ENCODE measurements at regions not wholly inside any gene's neighbourhood (a gene's known extent, or its start where the extent isn't known, plus 50 kb on each side); places are given as distances from the start of the nearest gene placed in this dataset.

GRCh38 chr4:124152132-124152531 is 560.4 kb downstream of the ANKRD50 start:
- H3K27me3 Mint-ChIP-seq (ENCODE audit: low read depth) = no peaks in the 10 kb centered on the region
- peaks cover 4% of the 10 kb centered on the region; the same call in 1 of the 2 replicates for H3K9me3 Mint-ChIP-seq
- H3K27ac Mint-ChIP-seq = no peak overlapping the region
- TF ChIP-seq NFYB (CRISPR knock-in tag; conservative IDR thresholded peaks at IDR 0.05; ENCODE audit: low read depth) (no peak), NR1H2 (CRISPR knock-in tag; IDR thresholded peaks at IDR 0.05) (no peak), JAZF1 (CRISPR knock-in tag; IDR thresholded peaks at IDR 0.05) (no peak), MXD4 (CRISPR knock-in tag; IDR thresholded peaks at IDR 0.05; ENCODE audit: borderline replicate concordance) (no peak), ZNF219 (CRISPR knock-in tag; IDR thresholded peaks at IDR 0.05; ENCODE audit: borderline replicate concordance) (no peak), TEAD1 (CRISPR knock-in tag; IDR thresholded peaks at IDR 0.05) (no peak), ZNF512 (CRISPR knock-in tag; IDR thresholded peaks at IDR 0.05; ENCODE audit: borderline replicate concordance) (no peak), GRHL2 (CRISPR knock-in tag; IDR thresholded peaks at IDR 0.05; ENCODE audit: insufficient replicate concordance, severe bottlenecking) (no peak), TP53 (CRISPR knock-in tag; IDR thresholded peaks at IDR 0.05) (no peak), CREM (CRISPR knock-in tag; IDR thresholded peaks at IDR 0.05) (no peak), ATF1 (CRISPR knock-in tag; IDR thresholded peaks at IDR 0.05) (no peak), ZNF281 (CRISPR knock-in tag; IDR thresholded peaks at IDR 0.05) (no peak), ZNF423 (CRISPR knock-in tag; IDR thresholded peaks at IDR 0.05) (no peak), SP1 (CRISPR knock-in tag; conservative IDR thresholded peaks at IDR 0.05) (no peak), CTCF (IDR thresholded peaks at IDR 0.05) (no peak), GTF2I (CRISPR knock-in tag; conservative IDR thresholded peaks at IDR 0.05) (no peak), ZNF317 (CRISPR knock-in tag; IDR thresholded peaks at IDR 0.05; ENCODE audit: borderline replicate concordance, low read depth) (no peak), RORB (CRISPR knock-in tag; IDR thresholded peaks at IDR 0.05) (no peak), ELF4 (CRISPR knock-in tag; IDR thresholded peaks at IDR 0.05; ENCODE audit: low read depth) (no peak), KAT7 (CRISPR knock-in tag; IDR thresholded peaks at IDR 0.05; ENCODE audit: borderline replicate concordance) (no peak)
- ATAC-seq (no peak), DNase-seq (ENCODE audit: low spot score) (no peak)
- H3K36me3 Mint-ChIP-seq = no peaks in the 10 kb centered on the region
- ChIA-PET CTCF (no interaction called here), POLR2A (interaction anchor here (0.5 kb wide), 1 partner anchor 1003 kb away, joined by 5 read pairs; no protein-coding TSS in a partner anchor)
- no peak overlapping the region for H3K4me3 Mint-ChIP-seq
- H3K4me1 Mint-ChIP-seq = no peaks in the 10 kb centered on the region

- Mint-ChIP-seq H3K4me3 (no peak overlapping the region), H3K4me1 (no peaks in the 10 kb centered on the region), H3K9me3 (peaks cover 4% of the 10 kb centered on the region), H3K27me3 (ENCODE audit: low read depth) (no peaks in the 10 kb centered on the region), H3K27ac (no peak overlapping the region), H3K36me3 (no peaks in the 10 kb centered on the region)
- POLR2A ChIA-PET = no interaction called here
- ATAC-seq (no peak), DNase-seq (ENCODE audit: low spot score) (no peak)
- CTCF ChIA-PET = no interaction called here
- no peak for TF ChIP-seq SP1 (CRISPR knock-in tag; conservative IDR thresholded peaks at IDR 0.05)
- no peak for TF ChIP-seq JUN (CRISPR knock-in tag; IDR thresholded peaks at IDR 0.05)
- TF ChIP-seq ZNF425 (CRISPR knock-in tag; conservative IDR thresholded peaks at IDR 0.05) = no peak
- TF ChIP-seq CBFB (CRISPR knock-in tag; IDR thresholded peaks at IDR 0.05; ENCODE audit: low read depth) = no peak
- no peak for TF ChIP-seq CREM (CRISPR knock-in tag; IDR thresholded peaks at IDR 0.05)
- no peak for TF ChIP-seq ZNF423 (CRISPR knock-in tag; IDR thresholded peaks at IDR 0.05)
- no peak for TF ChIP-seq E2F4 (CRISPR knock-in tag; IDR thresholded peaks at IDR 0.05; ENCODE audit: borderline replicate concordance, low read depth)
- no peak for TF ChIP-seq NFYB (CRISPR knock-in tag; conservative IDR thresholded peaks at IDR 0.05; ENCODE audit: low read depth)
- TF ChIP-seq USF1 (CRISPR knock-in tag; IDR thresholded peaks at IDR 0.05) = no peak
- no peak for TF ChIP-seq USF2 (CRISPR knock-in tag; IDR thresholded peaks at IDR 0.05)
These were observed 557.3 kb downstream of the ANKRD50 start for GRCh38 chr4:124155239-124155638.

Data from WTC11 (cell line).